ENCODE measurements at regions not wholly inside any gene's neighbourhood (a gene's known extent, or its start where the extent isn't known, plus 50 kb on each side); places are given as distances from the start of the nearest gene placed in this dataset.

- H2AFZ ChIP-seq (ENCODE audit: insufficient read depth, low read depth, low read length, poor library complexity, severe bottlenecking): no peak overlapping the region
- no peak overlapping the region for H3K27ac ChIP-seq (ENCODE audit: low read depth in 1 of 2, low read length in 2 of 2)
- H3K4me1 Mint-ChIP-seq: no peaks in the 10 kb centered on the region
- H3K36me3 ChIP-seq (replicated peaks in 1 of 2; ENCODE audit: control insufficient read depth in 1 of 2, insufficient read depth in 2 of 2, low read length in 2 of 2): no peaks in the 10 kb centered on the region
- no peak overlapping the region for H3K27ac Mint-ChIP-seq
- peaks cover 6 to 27% (median 11%) of the 10 kb centered on the region in 7 donors for H3K9me3 Mint-ChIP-seq
- H3K4me3 ChIP-seq (replicated peaks in 1 of 3; ENCODE audit: low read depth in 2 of 3, low read length in 3 of 3): no peak overlapping the region
- H3K9ac ChIP-seq (ENCODE audit: insufficient read depth, low read length, poor library complexity, severe bottlenecking): no peak overlapping the region
- peaks cover 11 to 27% of the 10 kb centered on the region in 2 donors for H3K9me3 ChIP-seq (replicated peaks in 1 of 2; ENCODE audit: control insufficient read depth in 1 of 2, insufficient read depth in 1 of 2, low read length in 2 of 2)
- no peak overlapping the region for H3K4me2 ChIP-seq (replicated peaks; ENCODE audit: extremely low read depth, low read length, poor library complexity, severe bottlenecking)
- WGBS (ENCODE audit: insufficient coverage): 85% methylated on average over 13 of the region's 14 CpGs
- H3K4me3 Mint-ChIP-seq: no peak overlapping the region
- no peaks in the 10 kb centered on the region for H3K27me3 ChIP-seq (ENCODE audit: control insufficient read depth in 2 of 2, insufficient read depth in 2 of 2, low read length in 2 of 2)
- no peaks in the 10 kb centered on the region for H3K36me3 Mint-ChIP-seq
- no peak for DNase-seq
- intact Hi-C loops (cut with micrococcal nuclease): no loop called here
- no peaks in the 10 kb centered on the region for H3K27me3 Mint-ChIP-seq (ENCODE audit: low read depth in 3 of 3)
- no peak for TF ChIP-seq CTCF (IDR thresholded peaks at IDR 0.05)
- no peaks in the 10 kb centered on the region for H3K4me1 ChIP-seq (ENCODE audit: control insufficient read depth in 1 of 2, insufficient read depth in 2 of 2, low read length in 2 of 2)
- H4K20me1 ChIP-seq (ENCODE audit: insufficient read depth, low read length): no peaks in the 10 kb centered on the region
- H3K79me2 ChIP-seq (ENCODE audit: insufficient read depth, low read length): no peaks in the 10 kb centered on the region
These were observed 796.5 kb upstream of the SLIT2 start for GRCh38 chr4:19455196-19455595.

- no peaks in the 10 kb centered on the region for H3K4me1 Mint-ChIP-seq
- no peak overlapping the region for H3K4me2 ChIP-seq (replicated peaks; ENCODE audit: extremely low read depth, low read length, poor library complexity, severe bottlenecking)
- peaks cover 9 to 22% of the 10 kb centered on the region in 2 donors for H3K9me3 ChIP-seq (replicated peaks in 1 of 2; ENCODE audit: control insufficient read depth in 1 of 2, insufficient read depth in 1 of 2, low read length in 2 of 2)
- no peaks in the 10 kb centered on the region for H3K27me3 ChIP-seq (ENCODE audit: control insufficient read depth in 2 of 2, insufficient read depth in 2 of 2, low read length in 2 of 2)
- H3K27ac Mint-ChIP-seq: no peak overlapping the region
- H3K27me3 Mint-ChIP-seq (ENCODE audit: low read depth in 3 of 3): peaks cover 0 to 2% (median 0%) of the 10 kb centered on the region in 3 donors
- no peak for TF ChIP-seq CTCF (IDR thresholded peaks at IDR 0.05)
- no peak overlapping the region for H3K27ac ChIP-seq (ENCODE audit: low read depth in 1 of 2, low read length in 2 of 2)
- no CpG with 5 or more reads among the region's 1 CpG for WGBS (ENCODE audit: insufficient coverage)
- no peak overlapping the region for H2AFZ ChIP-seq (ENCODE audit: insufficient read depth, low read depth, low read length, poor library complexity, severe bottlenecking)
- H3K4me3 Mint-ChIP-seq: no peak overlapping the region
- H3K4me1 ChIP-seq (ENCODE audit: control insufficient read depth in 1 of 2, insufficient read depth in 2 of 2, low read length in 2 of 2): no peaks in the 10 kb centered on the region
- DNase-seq: no peak
- H3K4me3 ChIP-seq (replicated peaks in 1 of 3; ENCODE audit: low read depth in 2 of 3, low read length in 3 of 3): no peak overlapping the region
- no peak overlapping the region for H3K9ac ChIP-seq (ENCODE audit: insufficient read depth, low read length, poor library complexity, severe bottlenecking)
- intact Hi-C loops (cut with micrococcal nuclease): no loop called here
- H3K36me3 Mint-ChIP-seq: no peaks in the 10 kb centered on the region
- no peaks in the 10 kb centered on the region for H3K36me3 ChIP-seq (replicated peaks in 1 of 2; ENCODE audit: control insufficient read depth in 1 of 2, insufficient read depth in 2 of 2, low read length in 2 of 2)
- H3K79me2 ChIP-seq (ENCODE audit: insufficient read depth, low read length): no peaks in the 10 kb centered on the region
- no peaks in the 10 kb centered on the region for H4K20me1 ChIP-seq (ENCODE audit: insufficient read depth, low read length)
- peaks cover 3 to 23% (median 9%) of the 10 kb centered on the region in 7 donors for H3K9me3 Mint-ChIP-seq
These were observed 813.5 kb upstream of the SLIT2 start for GRCh38 chr4:19438233-19438632.
